Kidney (tissue), 13 donors: ENCODE measurements at regions not wholly inside any gene's neighbourhood (a gene's known extent, or its start where the extent isn't known, plus 50 kb on each side); places are given as distances from the start of the nearest gene placed in this dataset.

ENCODE experiments used
- DNase-seq, 5 donors: peaks; one replicate each; pipeline ENCODE4 v3.0.0-alpha.2; 2013 to 2020
- FAIRE-seq: peaks from 2 replicates; lab custom pipeline; 2012; peaks lifted over from hg19 to GRCh38; lab: Jason Lieb, UNC
- H3K27ac ChIP-seq, 2 donors: one replicate each; pipeline ENCODE4 v1.7.0; 2013; ENCODE audit warnings: low read depth in 2 of 2, low read length in 2 of 2, inconsistent platforms in 1 of 2
- H3K27me3 ChIP-seq: one replicate; pipeline ENCODE4 v1.7.1; 2013; ENCODE audit warnings: low read length, inconsistent platforms; ENCODE audit not compliant: control insufficient read depth, insufficient read depth
- H3K36me3 ChIP-seq, 3 donors: one replicate each; pipeline versions ENCODE4 v1.7.0 to v1.7.1; 2013; ENCODE audit warnings: low read length in 3 of 3, control low read depth in 1 of 3, inconsistent platforms in 1 of 3; ENCODE audit not compliant: insufficient read depth in 3 of 3, control insufficient read depth in 2 of 3
- H3K4me1 ChIP-seq, 3 donors: one replicate each; pipeline versions ENCODE4 v1.7.0 to v1.7.1; 2013; ENCODE audit warnings: low read length in 3 of 3, inconsistent platforms in 1 of 3, low read depth in 1 of 3; ENCODE audit not compliant: control insufficient read depth in 2 of 3, insufficient read depth in 2 of 3
- H3K4me3 ChIP-seq, 3 donors: one replicate each; pipeline versions ENCODE4 v1.7.0 to v1.8.1; 2013; ENCODE audit warnings: low read length in 3 of 3, control low read depth in 1 of 3, inconsistent platforms in 1 of 3
- H3K9ac ChIP-seq, 3 donors: one replicate each; pipeline versions ENCODE4 v1.7.0 to v1.7.1; 2013; ENCODE audit warnings: low read length in 3 of 3, control low read depth in 1 of 3, inconsistent platforms in 1 of 3
- H3K9me3 ChIP-seq, 3 donors: one replicate each; pipeline versions ENCODE4 v1.7.0 to v1.7.1; 2013; ENCODE audit warnings: low read length in 3 of 3, control low read depth in 1 of 3, inconsistent platforms in 1 of 3; ENCODE audit not compliant: control insufficient read depth in 2 of 3, insufficient read depth in 1 of 3
- intact Hi-C: fragments of 100-400 bp; cut with DNase I; formaldehyde crosslinking; loops from one replicate; pipeline ENCODE4 v1.11.1; 2022
- TF ChIP-seq, protein P1 (sequence below): IDR thresholded peaks from 3 replicates; pipeline ENCODE4 v1.5.1; 2012; ENCODE audit warnings: mild to moderate bottlenecking, moderate library complexity, borderline replicate concordance; ENCODE audit not compliant: insufficient read depth; ENCODE audit errors: extremely low read depth
- donor health status: control.
- donor health status: control.
- donor health status: control.
- donor health status: control.
- donor health status: control.
- donor health status: DM: yes; HTN: yes; CAD: no.
- donor health status: Normal renal cell carcinoma (clear cell type).

DNA sequence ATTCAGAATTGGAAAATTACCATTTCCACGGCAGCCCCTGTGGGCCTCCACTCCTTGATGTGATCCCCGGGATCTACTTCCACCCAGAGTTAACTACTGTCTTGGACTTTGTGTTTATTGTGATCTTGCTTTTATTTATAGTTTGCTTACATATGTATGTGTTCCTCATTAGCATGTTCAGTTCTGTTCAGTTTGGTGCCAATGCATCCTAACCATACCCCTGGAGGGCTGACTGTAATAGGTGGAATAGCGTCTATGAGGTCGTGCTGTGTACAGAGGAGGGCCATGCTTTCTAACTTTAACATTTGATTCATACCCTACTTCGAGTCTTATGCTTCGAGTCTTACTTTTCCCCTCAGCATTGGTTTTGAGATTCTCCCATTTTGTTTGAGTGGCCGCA is 104.3 kb upstream of the SLC24A3 start:
- intact Hi-C loops, result no loop called here
- Histone ChIP-seq H3K4me3 (no peak overlapping the region), H3K9ac (no peak overlapping the region), H3K9me3 (no peaks in the 10 kb centered on the region), H3K27me3 (no peaks in the 10 kb centered on the region), H3K27ac (no peak overlapping the region), H3K4me1 (no peaks in the 10 kb centered on the region), H3K36me3 (no peaks in the 10 kb centered on the region)
- FAIRE-seq, result no peak
- TF ChIP-seq, protein P1, sequence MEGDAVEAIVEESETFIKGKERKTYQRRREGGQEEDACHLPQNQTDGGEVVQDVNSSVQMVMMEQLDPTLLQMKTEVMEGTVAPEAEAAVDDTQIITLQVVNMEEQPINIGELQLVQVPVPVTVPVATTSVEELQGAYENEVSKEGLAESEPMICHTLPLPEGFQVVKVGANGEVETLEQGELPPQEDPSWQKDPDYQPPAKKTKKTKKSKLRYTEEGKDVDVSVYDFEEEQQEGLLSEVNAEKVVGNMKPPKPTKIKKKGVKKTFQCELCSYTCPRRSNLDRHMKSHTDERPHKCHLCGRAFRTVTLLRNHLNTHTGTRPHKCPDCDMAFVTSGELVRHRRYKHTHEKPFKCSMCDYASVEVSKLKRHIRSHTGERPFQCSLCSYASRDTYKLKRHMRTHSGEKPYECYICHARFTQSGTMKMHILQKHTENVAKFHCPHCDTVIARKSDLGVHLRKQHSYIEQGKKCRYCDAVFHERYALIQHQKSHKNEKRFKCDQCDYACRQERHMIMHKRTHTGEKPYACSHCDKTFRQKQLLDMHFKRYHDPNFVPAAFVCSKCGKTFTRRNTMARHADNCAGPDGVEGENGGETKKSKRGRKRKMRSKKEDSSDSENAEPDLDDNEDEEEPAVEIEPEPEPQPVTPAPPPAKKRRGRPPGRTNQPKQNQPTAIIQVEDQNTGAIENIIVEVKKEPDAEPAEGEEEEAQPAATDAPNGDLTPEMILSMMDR, result no peak
- DNase-seq, result no peak

DNA sequence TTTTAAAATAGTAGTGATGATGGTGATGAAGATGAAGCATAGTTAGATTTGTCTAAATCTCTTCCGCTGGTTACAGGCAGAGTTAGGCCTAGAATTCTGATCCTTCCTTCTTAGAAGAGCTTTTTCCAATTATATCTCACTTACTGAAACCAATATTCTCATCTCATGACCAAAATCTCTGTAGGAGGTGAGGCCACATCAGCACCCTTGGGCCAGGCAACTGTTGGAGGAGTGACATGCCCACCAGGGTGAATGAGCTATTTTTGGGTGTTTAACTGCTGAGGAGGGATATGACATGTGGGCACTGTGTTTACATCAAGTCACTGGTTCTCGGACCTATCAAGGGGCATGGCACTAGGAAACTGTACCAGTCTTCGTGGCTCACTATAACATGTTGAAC is 102.2 kb upstream of the SLC24A3 start:
- intact Hi-C loops, result no loop called here

GRCh38 chr20:19110881-19111460 is 101.5 kb upstream of the SLC24A3 start:
- Histone ChIP-seq H3K4me1 (no peaks in the 10 kb centered on the region), H3K27me3 (no peaks in the 10 kb centered on the region), H3K27ac (no peak overlapping the region), H3K9me3 (no peaks in the 10 kb centered on the region), H3K36me3 (no peaks in the 10 kb centered on the region), H3K9ac (no peak overlapping the region), H3K4me3 (no peak overlapping the region)
- TF ChIP-seq, protein P1, result no peak
- no peak for FAIRE-seq
- intact Hi-C loops, result no loop called here
- peak in 2 of 5 donors; percentile 19 to 25 for DNase-seq

More for the DNA sequence above, 102.2 kb upstream of the SLC24A3 start:
- no peaks in the 10 kb centered on the region for H3K4me1 ChIP-seq
- TF ChIP-seq, protein P1, result no peak
- no peak overlapping the region for H3K4me3 ChIP-seq
- H3K9me3 ChIP-seq, result no peaks in the 10 kb centered on the region
- no peak overlapping the region for H3K9ac ChIP-seq
- DNase-seq (no peak), FAIRE-seq (no peak)
- H3K27ac ChIP-seq, result no peak overlapping the region
- no peaks in the 10 kb centered on the region for H3K27me3 ChIP-seq
- no peaks in the 10 kb centered on the region for H3K36me3 ChIP-seq

DNA sequence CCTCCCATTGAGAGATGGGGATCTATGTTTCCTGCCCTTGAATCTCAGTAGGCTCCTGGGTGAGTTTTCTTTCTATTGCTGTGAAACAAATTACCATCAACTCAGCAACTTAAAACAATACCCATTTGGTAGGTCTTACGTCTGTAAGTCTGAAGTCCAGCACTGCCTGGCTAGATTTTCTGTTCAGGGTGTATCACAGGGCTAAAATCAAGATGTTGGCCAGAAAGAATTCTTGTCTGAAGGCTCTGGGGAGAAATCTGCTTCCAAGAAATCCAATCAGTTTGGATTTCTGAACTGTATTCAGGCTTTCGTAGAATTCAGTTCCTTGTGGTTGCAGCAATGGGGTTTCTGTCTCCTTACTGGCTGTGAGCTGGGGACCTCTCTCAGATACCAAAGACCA is 99.6 kb upstream of the SLC24A3 start:
- DNase-seq (no peak), FAIRE-seq (no peak)
- H3K27me3 ChIP-seq, result no peaks in the 10 kb centered on the region
- no peaks in the 10 kb centered on the region for H3K4me1 ChIP-seq
- H3K9me3 ChIP-seq, result no peaks in the 10 kb centered on the region
- no peak overlapping the region for H3K27ac ChIP-seq
- no peak overlapping the region for H3K4me3 ChIP-seq
- no peaks in the 10 kb centered on the region for H3K36me3 ChIP-seq
- intact Hi-C loops, result no loop called here
- H3K9ac ChIP-seq, result no peak overlapping the region
- TF ChIP-seq, protein P1, result no peak
